ENCODE measurements at regions not wholly inside any gene's neighbourhood (a gene's known extent, or its start where the extent isn't known, plus 50 kb on each side); places are given as distances from the start of the nearest gene placed in this dataset.

DNA sequence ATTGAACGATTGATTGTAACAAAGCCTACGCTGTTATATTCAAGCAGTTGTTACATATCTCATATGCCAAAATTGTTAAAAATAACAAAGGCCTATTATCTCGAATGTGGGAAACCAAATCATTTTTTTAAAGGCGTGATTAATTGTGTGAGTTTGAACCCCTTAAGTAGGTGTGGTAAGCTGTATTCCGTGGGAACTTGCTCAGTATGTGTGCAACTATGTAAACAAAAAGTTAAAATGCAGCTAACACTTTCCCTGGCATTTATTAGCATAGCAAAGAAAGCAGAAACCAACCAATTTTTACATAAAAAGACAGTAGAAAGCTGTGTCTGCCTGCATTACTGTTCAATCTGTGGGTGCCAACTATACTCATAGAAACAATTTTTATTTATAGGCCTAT, 166.0 kb upstream of the HAND2 start:
- Histone ChIP-seq H3K4me3 (no peak overlapping the region), H3K4me1 (peaks cover 44% of the 10 kb centered on the region), H3K27ac (peak overlapping the region; percentile 23 to 75 (median 54)), H3K27me3 (no peaks in the 10 kb centered on the region), H3K36me3 (replicated peaks in 1 of 2; ENCODE audit: insufficient read depth in 1 of 2, low read depth in 2 of 2) (no peaks in the 10 kb centered on the region), H3K9me3 (no peaks in the 10 kb centered on the region)
- intact Hi-C loops (cut with DNase I): no loop called here
- 12 to 20% methylated on average over 5 of the region's 5 CpGs for WGBS, 2 donors
- DNase-seq (peak in 1 of 4 donors; percentile 41), ATAC-seq (peak; percentile 86)
- TF ChIP-seq POLR2A (IDR thresholded peaks at IDR 0.05): no peak
- TF ChIP-seq, protein P1, sequence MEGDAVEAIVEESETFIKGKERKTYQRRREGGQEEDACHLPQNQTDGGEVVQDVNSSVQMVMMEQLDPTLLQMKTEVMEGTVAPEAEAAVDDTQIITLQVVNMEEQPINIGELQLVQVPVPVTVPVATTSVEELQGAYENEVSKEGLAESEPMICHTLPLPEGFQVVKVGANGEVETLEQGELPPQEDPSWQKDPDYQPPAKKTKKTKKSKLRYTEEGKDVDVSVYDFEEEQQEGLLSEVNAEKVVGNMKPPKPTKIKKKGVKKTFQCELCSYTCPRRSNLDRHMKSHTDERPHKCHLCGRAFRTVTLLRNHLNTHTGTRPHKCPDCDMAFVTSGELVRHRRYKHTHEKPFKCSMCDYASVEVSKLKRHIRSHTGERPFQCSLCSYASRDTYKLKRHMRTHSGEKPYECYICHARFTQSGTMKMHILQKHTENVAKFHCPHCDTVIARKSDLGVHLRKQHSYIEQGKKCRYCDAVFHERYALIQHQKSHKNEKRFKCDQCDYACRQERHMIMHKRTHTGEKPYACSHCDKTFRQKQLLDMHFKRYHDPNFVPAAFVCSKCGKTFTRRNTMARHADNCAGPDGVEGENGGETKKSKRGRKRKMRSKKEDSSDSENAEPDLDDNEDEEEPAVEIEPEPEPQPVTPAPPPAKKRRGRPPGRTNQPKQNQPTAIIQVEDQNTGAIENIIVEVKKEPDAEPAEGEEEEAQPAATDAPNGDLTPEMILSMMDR (IDR thresholded peaks at IDR 0.05): no peak

DNA sequence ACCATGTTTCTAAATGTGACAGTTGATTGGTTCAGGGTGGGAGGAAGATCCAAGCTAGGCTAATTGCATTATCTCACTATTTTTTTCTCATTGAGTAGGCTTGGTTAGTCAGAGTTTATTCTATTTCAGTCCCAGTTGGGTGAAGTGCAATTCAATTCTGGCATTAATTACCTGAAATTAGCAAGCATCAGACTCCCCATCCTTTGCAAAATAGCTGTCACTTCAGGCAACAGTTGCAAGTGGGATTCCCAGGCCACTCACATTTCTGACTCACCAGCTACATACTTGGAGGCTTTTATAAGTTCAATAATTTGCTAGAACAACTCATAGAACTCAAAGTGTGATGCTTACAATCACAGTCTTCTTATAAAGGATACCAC, 155.8 kb upstream of the HAND2 start:
- no peaks in the 10 kb centered on the region for H3K36me3 ChIP-seq (replicated peaks in 1 of 2; ENCODE audit: insufficient read depth in 1 of 2, low read depth in 2 of 2)
- intact Hi-C loops (cut with DNase I): no loop called here
- no peak for ATAC-seq

DNA sequence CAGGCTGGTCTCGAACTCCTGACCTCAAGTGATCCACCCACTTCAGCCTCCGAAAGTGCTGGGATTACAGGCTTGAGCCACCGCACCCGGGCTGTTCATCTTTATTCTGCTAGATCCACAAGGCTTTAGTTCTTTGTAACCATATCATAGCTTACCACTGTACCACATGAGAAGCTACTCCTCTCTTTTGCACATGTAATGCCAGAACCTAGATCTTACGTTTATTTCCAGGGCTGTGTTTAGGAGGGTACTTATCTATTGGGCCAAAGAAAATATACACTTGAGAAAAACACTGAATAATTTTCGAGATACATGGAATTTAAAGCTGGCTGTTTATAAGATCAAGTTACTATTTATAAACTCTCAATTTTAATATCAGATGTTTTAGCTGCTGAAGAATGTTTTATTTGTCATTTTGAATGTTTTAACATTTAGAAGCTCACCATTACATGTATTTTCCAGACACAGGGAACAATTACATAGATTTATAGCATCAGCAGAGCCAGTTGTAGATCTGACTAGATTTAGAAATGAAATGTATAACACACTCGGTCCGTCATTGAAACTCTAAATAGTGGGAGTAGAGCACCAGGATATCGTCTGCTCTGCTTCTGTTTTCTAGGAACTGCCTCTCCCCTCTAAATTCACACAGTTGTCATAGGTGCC, 155.3 kb upstream of the HAND2 start:
- no peaks in the 10 kb centered on the region for H3K9me3 ChIP-seq
- H3K27ac ChIP-seq: no peak overlapping the region
- 81 to 85% methylated on average over 9 of the region's 9 CpGs for WGBS, 2 donors
- peaks cover under 1% of the 10 kb centered on the region for H3K4me1 ChIP-seq
- intact Hi-C loops (cut with DNase I): no loop called here
- H3K4me3 ChIP-seq: no peak overlapping the region
- ATAC-seq (no peak), DNase-seq (no peak)
- H3K27me3 ChIP-seq: no peaks in the 10 kb centered on the region
- no peak for TF ChIP-seq POLR2A (IDR thresholded peaks at IDR 0.05)
- TF ChIP-seq, protein P1 (IDR thresholded peaks at IDR 0.05): no peak
- H3K36me3 ChIP-seq (replicated peaks in 1 of 2; ENCODE audit: insufficient read depth in 1 of 2, low read depth in 2 of 2): no peaks in the 10 kb centered on the region

More for the DNA sequence above, 155.8 kb upstream of the HAND2 start:
- no peak for TF ChIP-seq POLR2A (IDR thresholded peaks at IDR 0.05)
- TF ChIP-seq, protein P1 (IDR thresholded peaks at IDR 0.05): no peak
- H3K4me1 ChIP-seq: no peaks in the 10 kb centered on the region
- H3K27ac ChIP-seq: no peak overlapping the region
- H3K27me3 ChIP-seq: no peaks in the 10 kb centered on the region
- DNase-seq: no peak
- H3K4me3 ChIP-seq: no peak overlapping the region
- H3K9me3 ChIP-seq: no peaks in the 10 kb centered on the region

DNA sequence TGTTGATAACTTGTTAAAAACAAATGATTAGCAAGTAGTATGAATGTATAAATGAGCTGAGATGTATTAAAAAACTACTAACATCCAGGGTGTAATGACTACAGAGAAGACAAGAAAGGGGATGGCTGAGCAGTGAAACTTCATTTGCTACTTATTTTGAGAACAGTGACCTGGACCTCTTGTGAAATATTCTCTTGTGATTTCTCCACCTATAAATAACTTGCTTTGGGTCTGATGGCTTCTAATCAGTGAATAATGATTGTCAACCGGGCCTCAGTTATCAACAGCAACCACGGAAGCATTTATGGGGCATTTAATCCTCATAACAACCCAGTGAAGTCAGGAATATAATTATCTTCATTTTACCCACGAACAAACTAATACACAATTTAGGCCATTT, 154.2 kb upstream of the HAND2 start:
- ATAC-seq (no peak), DNase-seq (no peak)
- no peaks in the 10 kb centered on the region for H3K27me3 ChIP-seq
- intact Hi-C loops (cut with DNase I): no loop called here
- H3K4me1 ChIP-seq: peaks cover 4% of the 10 kb centered on the region
- no peaks in the 10 kb centered on the region for H3K36me3 ChIP-seq (replicated peaks in 1 of 2; ENCODE audit: insufficient read depth in 1 of 2, low read depth in 2 of 2)
- TF ChIP-seq, protein P1 (IDR thresholded peaks at IDR 0.05): no peak
- TF ChIP-seq POLR2A (IDR thresholded peaks at IDR 0.05): no peak
- no peak overlapping the region for H3K4me3 ChIP-seq
- no peak overlapping the region for H3K27ac ChIP-seq
- H3K9me3 ChIP-seq: no peaks in the 10 kb centered on the region
- WGBS, 2 donors: 22 to 39% methylated on average over 3 of the region's 3 CpGs

DNA sequence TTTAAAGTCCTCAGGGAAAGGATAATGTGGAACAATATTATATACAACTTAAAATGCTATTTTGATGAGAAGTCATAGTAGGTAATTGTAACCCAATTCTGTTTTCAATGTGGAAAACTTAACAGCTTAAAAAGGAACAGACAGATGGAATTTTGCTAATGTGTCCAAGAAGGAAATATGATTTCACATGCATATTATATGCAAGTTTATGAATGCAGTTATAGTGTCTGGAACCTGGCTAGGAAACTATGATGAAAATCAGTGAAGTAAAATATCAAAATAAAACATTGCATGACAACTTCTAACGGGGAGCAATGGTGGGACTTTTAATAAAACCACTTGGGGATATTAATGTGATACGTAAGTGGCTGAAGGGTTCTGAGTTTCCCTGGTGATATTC, 152.6 kb upstream of the HAND2 start:
- TF ChIP-seq, protein P1 (IDR thresholded peaks at IDR 0.05): no peak
- TF ChIP-seq POLR2A (IDR thresholded peaks at IDR 0.05): no peak
- no peak overlapping the region for H3K4me3 ChIP-seq
- no peak overlapping the region for H3K27ac ChIP-seq
- H3K36me3 ChIP-seq (replicated peaks in 1 of 2; ENCODE audit: insufficient read depth in 1 of 2, low read depth in 2 of 2): no peaks in the 10 kb centered on the region
- no peak for DNase-seq
- H3K9me3 ChIP-seq: no peaks in the 10 kb centered on the region
- peaks cover 4% of the 10 kb centered on the region for H3K4me1 ChIP-seq
- intact Hi-C loops (cut with DNase I): no loop called here
- 78 to 93% methylated on average over 2 of the region's 2 CpGs for WGBS, 2 donors
- no peak for ATAC-seq
- no peaks in the 10 kb centered on the region for H3K27me3 ChIP-seq

Measured in body of pancreas (tissue), 4 donors.